Adrenal gland (tissue), 9 donors: ENCODE measurements at regions not wholly inside any gene's neighbourhood (a gene's known extent, or its start where the extent isn't known, plus 50 kb on each side); places are given as distances from the start of the nearest gene placed in this dataset.
"Not testable (repeated sequence)": the region's sequence is repeated elsewhere in the genome, so short reads cannot be mapped to it uniquely, and the experiment has no call there.

Experiments used
- DNase-seq, 7 donors: peaks; one replicate each; pipeline ENCODE4 v3.0.0-alpha.2; 2019 to 2020
- H3K27ac ChIP-seq, 5 donors: fragments of 200-600 bp; sonication (generic) in 4 of 5; 1 replicate in 3 of 5; 2 replicates in 2 of 5; pipeline versions ENCODE4 v1.5.1 to v1.8.0; 2016 to 2020; ENCODE audit warnings: mild to moderate bottlenecking in 1 of 5
- H3K27me3 ChIP-seq: fragments of 200-600 bp; 2 replicates; pipeline ENCODE4 v1.8.0; 2021
- H3K36me3 ChIP-seq, 2 donors: fragments of 200-600 bp; replicated peaks in 1 of 2; 1 replicate in 1 of 2; 2 replicates in 1 of 2; pipeline versions ENCODE4 v1.5.1 to v1.8.0; 2018 to 2022
- H3K4me1 ChIP-seq, 2 donors: fragments of 200-600 bp; replicated peaks in 1 of 2; 1 replicate in 1 of 2; 2 replicates in 1 of 2; pipeline versions ENCODE4 v1.5.1 to v1.8.0; 2018 to 2021
- H3K4me3 ChIP-seq, 4 donors: fragments of 200-600 bp; sonication (generic) in 3 of 4; one replicate each; pipeline ENCODE4 v1.5.1; 2016 to 2018
- H3K9me3 ChIP-seq, 3 donors: fragments of 200-600 bp; sonication (generic) in 1 of 3; replicated peaks in 1 of 3; 1 replicate in 2 of 3; 2 replicates in 1 of 3; pipeline versions ENCODE4 v1.5.1 to v1.8.0; 2016 to 2021
- CTCF ChIP-seq, 6 experiments: fragments of 450-650 bp in 4 of 6; fragments of 200-600 bp in 2 of 6; sonication (generic) in 1 of 6; IDR thresholded peaks; 1 replicate in 5 of 6; 2 replicates in 1 of 6; pipeline versions ENCODE4 v1.5.1 to v1.8.0; 2016 to 2021; ENCODE audit warnings: antibody characterized with exemption in 6 of 6, mild to moderate bottlenecking in 2 of 6, moderate library complexity in 1 of 6
- POLR2A ChIP-seq, 2 donors: fragments of 450-650 bp; IDR thresholded peaks; one replicate each; pipeline ENCODE4 v1.6.1; 2017; ENCODE audit warnings: antibody characterized with exemption in 2 of 2, mild to moderate bottlenecking in 2 of 2, moderate library complexity in 1 of 2
- WGBS, 4 donors: extraction: QIAGEN DNeasy Blood & Tissue Kit in 2 of 4; methylation state at CpG; one replicate each; pipeline versions ENCODE4 v1.1.5 to v1.1.7; 2013 to 2017; 5-methylcytosine and 5-hydroxymethylcytosine counted together
- intact Hi-C, 2 donors: fragments of 100-400 bp; cut with DNase I; formaldehyde crosslinking; loops; one replicate each; pipeline versions ENCODE4 v1.14.1 to v1.15.0; 2022 to 2023
- donor health status: healthy with polysubstance abuse.
- donor health status: Bipolar disorder and iron deficiency.
- donor health status: DM: yes; HTN: yes; CAD: no.
- donor health status: DM: no; HTN: no; CAD: no.
- donor health status: DM: no; HTN: no; CAD: no.

- H3K27me3 ChIP-seq, result no peaks in the 10 kb centered on the region
- intact Hi-C loops, result no loop called here
- no peaks in the 10 kb centered on the region for H3K9me3 ChIP-seq
- TF ChIP-seq CTCF (IDR thresholded peaks at IDR 0.05) (no peak), POLR2A (IDR thresholded peaks at IDR 0.05) (no peak)
- H3K4me1 ChIP-seq, result no peaks in the 10 kb centered on the region
- H3K4me3 ChIP-seq, result no peak overlapping the region
- DNase-seq, result no peak
- no peaks in the 10 kb centered on the region for H3K36me3 ChIP-seq
- WGBS, 4 donors, result 0 to 3% (median 1%) methylated on average over 1 of the region's 1 CpG
- no peak overlapping the region for H3K27ac ChIP-seq
Observed at GRCh38 chr1:68831281-68831680, 334.4 kb upstream of the DEPDC1 start.

GRCh38 chr1:68848017-68848416, 351.1 kb upstream of the DEPDC1 start:
- intact Hi-C loops, result no loop called here
- no peaks in the 10 kb centered on the region for H3K9me3 ChIP-seq
- H3K4me1 ChIP-seq, result no peaks in the 10 kb centered on the region

GRCh38 chr1:68868606-68869005, 371.7 kb upstream of the DEPDC1 start:
- TF ChIP-seq POLR2A (IDR thresholded peaks at IDR 0.05), result no peak
- TF ChIP-seq CTCF (IDR thresholded peaks at IDR 0.05), result no peak
- 72 to 79% (median 76%) methylated on average over 2 of the region's 2 CpGs for WGBS, 4 donors
- no peak for DNase-seq
- H3K4me3 ChIP-seq, result no peak overlapping the region
- H3K4me1 ChIP-seq, result no peaks in the 10 kb centered on the region
- intact Hi-C loops, result no loop called here
- H3K36me3 ChIP-seq, result no peaks in the 10 kb centered on the region
- no peak overlapping the region for H3K27ac ChIP-seq
- no peaks in the 10 kb centered on the region for H3K27me3 ChIP-seq
- H3K9me3 ChIP-seq, result no peaks in the 10 kb centered on the region

More at GRCh38 chr1:68848017-68848416, 351.1 kb upstream of the DEPDC1 start:
- H3K27ac ChIP-seq, result no peak overlapping the region
- 80 to 87% (median 84%) methylated on average over 3 of the region's 3 CpGs for WGBS, 4 donors
- no peaks in the 10 kb centered on the region for H3K36me3 ChIP-seq
- no peak for TF ChIP-seq POLR2A (IDR thresholded peaks at IDR 0.05)
- no peak for TF ChIP-seq CTCF (IDR thresholded peaks at IDR 0.05)
- no peak overlapping the region for H3K4me3 ChIP-seq
- H3K27me3 ChIP-seq, result no peaks in the 10 kb centered on the region
- DNase-seq, result no peak

- WGBS, 4 donors, result 66 to 81% (median 69%) methylated on average over 2 of the region's 2 CpGs
- Histone ChIP-seq H3K4me1 (no peaks in the 10 kb centered on the region), H3K9me3 (no peaks in the 10 kb centered on the region), H3K27ac (no peak overlapping the region), H3K4me3 (no peak overlapping the region), H3K36me3 (no peaks in the 10 kb centered on the region), H3K27me3 (no peaks in the 10 kb centered on the region)
- DNase-seq, result no peak
- TF ChIP-seq CTCF (IDR thresholded peaks at IDR 0.05), result no peak
- no peak for TF ChIP-seq POLR2A (IDR thresholded peaks at IDR 0.05)
- intact Hi-C loops, result no loop called here
Observed at GRCh38 chr1:68873144-68873543, 376.3 kb upstream of the DEPDC1 start.

- intact Hi-C loops, H3K9me3 ChIP-seq, H3K4me3 ChIP-seq, H3K27ac ChIP-seq, H3K4me1 ChIP-seq, H3K27me3 ChIP-seq, H3K36me3 ChIP-seq, DNase-seq: not testable (repeated sequence)
- 85 to 89% (median 86%) methylated on average over 25 to 27 of the region's 29 CpGs for WGBS, 4 donors
Observed at GRCh38 chr1:68881330-68882194, 384.7 kb upstream of the DEPDC1 start.
